CD4-positive, alpha-beta T cell (primary cell): ENCODE measurements at regions not wholly inside any gene's neighbourhood (a gene's known extent, or its start where the extent isn't known, plus 50 kb on each side); places are given as distances from the start of the nearest gene placed in this dataset.

Experiments used
- ATAC-seq: fragments of 200-7000 bp; cut with Tn5 transposase; one replicate; pipeline ENCODE4 v1.10.0; 2022; ENCODE audit warnings: mild to moderate bottlenecking; ENCODE audit not compliant: poor library complexity
- CTCF ChIA-PET: fragments of 350-600 bp; sonication (Branson Sonifier 250); formaldehyde crosslinking; loops from one replicate; lab custom pipeline; 2021; ENCODE audit warnings: antibody characterized with exemption, inconsistent platforms; lab: Charles Lee
- POLR2A ChIA-PET: fragments of 350-600 bp; sonication (Branson Sonifier 250); formaldehyde crosslinking; loops from one replicate; lab custom pipeline; 2021; ENCODE audit warnings: antibody characterized with exemption, inconsistent platforms; lab: Charles Lee
- DNase-seq, 14 experiments: peaks; one replicate each; pipeline ENCODE4 v3.0.0-alpha.2; 2013 to 2020; ENCODE audit warnings: mixed read lengths in 2 of 14
- H3K27ac ChIP-seq, 2 donors: one replicate each; pipeline versions ENCODE4 v1.5.1 to v1.7.0; 2013; ENCODE audit warnings: low read length in 2 of 2, low read depth in 1 of 2, mild to moderate bottlenecking in 1 of 2
- H3K27me3 ChIP-seq, 2 experiments: 1 replicate in 1 of 2; 2 replicates in 1 of 2; pipeline versions ENCODE4 v1.6.1 to v1.7.0; 2013; ENCODE audit warnings: low read length in 2 of 2, control low read depth in 1 of 2, mild to moderate bottlenecking in 1 of 2, moderate library complexity in 1 of 2; ENCODE audit not compliant: insufficient read depth in 2 of 2, control insufficient read depth in 1 of 2
- H3K36me3 ChIP-seq: one replicate; pipeline ENCODE4 v1.6.1; 2013; ENCODE audit warnings: low read length, control low read depth; ENCODE audit not compliant: insufficient read depth
- H3K4me1 ChIP-seq: one replicate; pipeline ENCODE4 v1.6.1; 2013; ENCODE audit warnings: low read length, control low read depth; ENCODE audit not compliant: insufficient read depth
- H3K4me3 ChIP-seq: one replicate; pipeline ENCODE4 v1.5.1; 2013; ENCODE audit warnings: mild to moderate bottlenecking, low read length, moderate library complexity
- H3K9me3 ChIP-seq, 2 experiments: 1 replicate in 1 of 2; 2 replicates in 1 of 2; pipeline versions ENCODE4 v1.6.1 to v1.7.0; 2013; ENCODE audit warnings: low read length in 2 of 2, mild to moderate bottlenecking in 2 of 2, control low read depth in 1 of 2, moderate library complexity in 1 of 2; ENCODE audit not compliant: control insufficient read depth in 1 of 2, insufficient read depth in 1 of 2
- H3K27ac Mint-ChIP-seq: one replicate; pipeline ENCODE4 v1.8.0; 2020; ENCODE audit warnings: mixed read lengths
- H3K27me3 Mint-ChIP-seq: one replicate; pipeline ENCODE4 v1.8.0; 2021; ENCODE audit warnings: mixed read lengths
- H3K36me3 Mint-ChIP-seq: one replicate; pipeline ENCODE4 v1.8.0; 2021; ENCODE audit warnings: low read depth, mixed read lengths
- H3K4me1 Mint-ChIP-seq: one replicate; pipeline ENCODE4 v1.8.0; 2021; ENCODE audit warnings: low read depth, mixed read lengths
- H3K4me3 Mint-ChIP-seq: one replicate; pipeline ENCODE4 v1.8.0; 2020; ENCODE audit warnings: mild to moderate bottlenecking, mixed read lengths
- H3K9me3 Mint-ChIP-seq: one replicate; pipeline ENCODE4 v1.8.0; 2020; ENCODE audit warnings: mixed read lengths
- intact Hi-C, 2 experiments: fragments of 100-400 bp; cut with DNase I in 1 of 2; cut with micrococcal nuclease in 1 of 2; formaldehyde crosslinking; loops; one replicate each; pipeline versions ENCODE4 v1.15.1 to v1.9.0; 2023 to 2025; cut with DNase I, micrococcal nuclease
- TF ChIP-seq, protein P1 (sequence below): fragments of 200-600 bp; IDR thresholded peaks from one replicate; pipeline ENCODE4 v1.8.0; 2022; ENCODE audit warnings: antibody characterized with exemption, mild to moderate bottlenecking

- H3K4me3 ChIP-seq = no peak overlapping the region
- Mint-ChIP-seq H3K4me3 (no peak overlapping the region), H3K9me3 (no peaks in the 10 kb centered on the region), H3K36me3 (no peaks in the 10 kb centered on the region), H3K27me3 (peaks cover 16% of the 10 kb centered on the region), H3K27ac (no peak overlapping the region), H3K4me1 (peaks cover 5% of the 10 kb centered on the region)
- no peak overlapping the region for H3K27ac ChIP-seq
- TF ChIP-seq, protein P1, sequence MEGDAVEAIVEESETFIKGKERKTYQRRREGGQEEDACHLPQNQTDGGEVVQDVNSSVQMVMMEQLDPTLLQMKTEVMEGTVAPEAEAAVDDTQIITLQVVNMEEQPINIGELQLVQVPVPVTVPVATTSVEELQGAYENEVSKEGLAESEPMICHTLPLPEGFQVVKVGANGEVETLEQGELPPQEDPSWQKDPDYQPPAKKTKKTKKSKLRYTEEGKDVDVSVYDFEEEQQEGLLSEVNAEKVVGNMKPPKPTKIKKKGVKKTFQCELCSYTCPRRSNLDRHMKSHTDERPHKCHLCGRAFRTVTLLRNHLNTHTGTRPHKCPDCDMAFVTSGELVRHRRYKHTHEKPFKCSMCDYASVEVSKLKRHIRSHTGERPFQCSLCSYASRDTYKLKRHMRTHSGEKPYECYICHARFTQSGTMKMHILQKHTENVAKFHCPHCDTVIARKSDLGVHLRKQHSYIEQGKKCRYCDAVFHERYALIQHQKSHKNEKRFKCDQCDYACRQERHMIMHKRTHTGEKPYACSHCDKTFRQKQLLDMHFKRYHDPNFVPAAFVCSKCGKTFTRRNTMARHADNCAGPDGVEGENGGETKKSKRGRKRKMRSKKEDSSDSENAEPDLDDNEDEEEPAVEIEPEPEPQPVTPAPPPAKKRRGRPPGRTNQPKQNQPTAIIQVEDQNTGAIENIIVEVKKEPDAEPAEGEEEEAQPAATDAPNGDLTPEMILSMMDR = no peak
- ChIA-PET CTCF (interaction anchor here (0.7 kb wide), 1 partner anchor 49 kb away, joined by 3 read pairs; no protein-coding TSS in a partner anchor), POLR2A (no interaction called here)
- ATAC-seq = no peak
- H3K36me3 ChIP-seq = no peaks in the 10 kb centered on the region
- no peaks in the 10 kb centered on the region for H3K27me3 ChIP-seq
- no peaks in the 10 kb centered on the region for H3K4me1 ChIP-seq
- intact Hi-C loops = no loop called here
- DNase-seq = no peak
- no peaks in the 10 kb centered on the region for H3K9me3 ChIP-seq
Observed at GRCh38 chr7:106187613-106188350, 75.7 kb upstream of the SYPL1 start.

- intact Hi-C loops = no loop called here
- Histone ChIP-seq H3K27ac (no peak overlapping the region), H3K36me3 (no peaks in the 10 kb centered on the region), H3K4me1 (no peaks in the 10 kb centered on the region), H3K9me3 (no peaks in the 10 kb centered on the region), H3K27me3 (no peaks in the 10 kb centered on the region), H3K4me3 (no peak overlapping the region)
- DNase-seq (no peak), ATAC-seq (no peak)
- peaks cover 13% of the 10 kb centered on the region for H3K27me3 Mint-ChIP-seq
- TF ChIP-seq, protein P1 = no peak
- no peak overlapping the region for H3K4me3 Mint-ChIP-seq
- H3K36me3 Mint-ChIP-seq = no peaks in the 10 kb centered on the region
- no peaks in the 10 kb centered on the region for H3K9me3 Mint-ChIP-seq
- ChIA-PET CTCF (no interaction called here), POLR2A (no interaction called here)
- peaks cover 5% of the 10 kb centered on the region for H3K4me1 Mint-ChIP-seq
- H3K27ac Mint-ChIP-seq = no peak overlapping the region
Observed at GRCh38 chr7:106185719-106186118, 73.6 kb upstream of the SYPL1 start.

DNA sequence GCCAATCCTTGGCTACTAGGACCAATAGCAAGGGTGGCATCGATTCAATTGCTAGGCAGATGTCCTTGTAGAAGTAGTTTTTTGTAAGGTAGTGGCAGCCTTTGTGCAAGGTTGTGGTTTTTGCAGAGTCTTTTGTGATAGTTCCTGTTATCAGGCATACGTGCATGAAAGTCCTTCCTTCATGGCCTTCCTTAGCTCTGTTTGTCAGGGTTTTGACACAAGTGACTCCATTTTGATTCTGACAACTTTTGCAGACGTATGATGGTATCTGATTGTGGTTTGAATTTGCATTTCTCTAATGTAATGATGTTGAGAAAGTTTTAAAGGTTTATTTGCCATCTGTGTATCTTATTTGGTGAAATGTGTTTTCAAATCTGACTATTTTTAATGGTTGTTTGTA, 71.8 kb upstream of the SYPL1 start:
- Mint-ChIP-seq H3K27ac (no peak overlapping the region), H3K36me3 (no peaks in the 10 kb centered on the region), H3K4me1 (peaks cover 5% of the 10 kb centered on the region), H3K9me3 (no peaks in the 10 kb centered on the region), H3K27me3 (no peaks in the 10 kb centered on the region), H3K4me3 (no peak overlapping the region)
- TF ChIP-seq, protein P1 = no peak
- H3K9me3 ChIP-seq = no peaks in the 10 kb centered on the region
- H3K36me3 ChIP-seq = no peaks in the 10 kb centered on the region
- intact Hi-C loops = no loop called here
- H3K4me1 ChIP-seq = no peaks in the 10 kb centered on the region
- ChIA-PET CTCF (no interaction called here), POLR2A (no interaction called here)
- DNase-seq = no peak
- H3K27me3 ChIP-seq = no peaks in the 10 kb centered on the region
- ATAC-seq = no peak
- H3K4me3 ChIP-seq = no peak overlapping the region
- H3K27ac ChIP-seq = no peak overlapping the region
